GM12878 (cell line): ENCODE measurements at regions not wholly inside any gene's neighbourhood (a gene's known extent, or its start where the extent isn't known, plus 50 kb on each side); places are given as distances from the start of the nearest gene placed in this dataset.

ENCODE experiments used
- ATAC-seq: fragments of 200-7000 bp; cut with Tn5 transposase; 3 replicates; pipeline ENCODE4 v1.9.1; 2020; ENCODE audit warnings: mild to moderate bottlenecking, moderate library complexity
- BruUV-seq: library from RNA; stranded (reverse); fragments of 400-500 nt; replicated peaks from 2 replicates; lab custom pipeline; 2021; lab: Mats Ljungman, UMichigan
- CTCF ChIA-PET: fragments of 300-600 bp; sonication (Branson Sonifier 250); formaldehyde crosslinking; extraction: SDS; loops from one replicate; lab custom pipeline; 2021; ENCODE audit warnings: inconsistent platforms; lab: Yijun Ruan, JAX
- POLR2A ChIA-PET: fragments of 350-600 bp; formaldehyde crosslinking; extraction: SDS; loops from one replicate; lab custom pipeline; 2021; ENCODE audit warnings: inconsistent platforms; lab: Charles Lee
- RAD21 ChIA-PET: fragments of 300-600 bp; sonication (Branson Sonifier 250); formaldehyde crosslinking; loops from one replicate; lab custom pipeline; 2023; ENCODE audit warnings: antibody characterized with exemption; ENCODE audit not compliant: unreplicated experiment; lab: Charles Lee
- SMC1A ChIA-PET: fragments of 300-600 bp; sonication (Branson Sonifier 250); formaldehyde crosslinking; loops from one replicate; lab custom pipeline; 2023; ENCODE audit not compliant: unreplicated experiment, uncharacterized antibody; lab: Charles Lee
- DNase-seq: peaks from one replicate; pipeline ENCODE4 v3.0.0-alpha.2; 2011; ENCODE audit warnings: low read depth, low spot score
- FAIRE-seq: peaks from 3 replicates; lab custom pipeline; 2011; peaks lifted over from hg19 to GRCh38; lab: Jason Lieb, UNC
- H2AFZ ChIP-seq: 2 replicates; pipeline ENCODE4 v1.6.0; 2011; ENCODE audit warnings: low read depth, low read length, control low read depth; ENCODE audit not compliant: control insufficient read depth
- H3K27ac ChIP-seq: 2 replicates; pipeline ENCODE4 v1.5.1; 2011; ENCODE audit warnings: control low read depth; ENCODE audit not compliant: control insufficient read depth, insufficient read depth
- H3K27me3 ChIP-seq, 2 experiments: replicated peaks in 1 of 2; 2 replicates each; pipeline versions ENCODE4 v1.6.0 to v1.6.1; 2011; ENCODE audit warnings: low read length in 1 of 2; ENCODE audit not compliant: control insufficient read depth in 2 of 2, insufficient read depth in 2 of 2
- H3K36me3 ChIP-seq, 2 experiments: 2 replicates each; pipeline ENCODE4 v1.5.1; 2011; ENCODE audit warnings: low read length in 1 of 2; ENCODE audit not compliant: control insufficient read depth in 2 of 2, insufficient read depth in 2 of 2
- H3K4me1 ChIP-seq: 2 replicates; pipeline ENCODE4 v1.6.1; 2011; ENCODE audit warnings: mild to moderate bottlenecking, low read length, moderate library complexity, mixed read lengths; ENCODE audit not compliant: control insufficient read depth, insufficient read depth
- H3K4me2 ChIP-seq: 2 replicates; pipeline ENCODE4 v1.6.0; 2011; ENCODE audit warnings: control low read depth; ENCODE audit not compliant: control insufficient read depth, insufficient read depth
- H3K4me3 ChIP-seq: fragments of 200-600 bp; sonication (generic); 2 replicates; pipeline ENCODE4 v1.5.1; 2016
- H3K79me2 ChIP-seq: 2 replicates; pipeline ENCODE4 v1.6.0; 2011; ENCODE audit warnings: low read length; ENCODE audit not compliant: control insufficient read depth, insufficient read depth
- H3K9ac ChIP-seq: 2 replicates; pipeline ENCODE4 v1.8.0; 2011; ENCODE audit warnings: low read length, control low read depth, mixed read lengths; ENCODE audit not compliant: control insufficient read depth, insufficient read depth
- H3K9me3 ChIP-seq: replicated peaks from 3 replicates; pipeline ENCODE4 v1.5.1; 2011; ENCODE audit warnings: mild to moderate bottlenecking, low read length; ENCODE audit not compliant: control insufficient read depth, insufficient read depth
- H4K20me1 ChIP-seq: 2 replicates; pipeline ENCODE4 v1.6.0; 2011; ENCODE audit not compliant: control insufficient read depth, insufficient read depth
- BCL11A ChIP-seq: IDR thresholded peaks from 2 replicates; pipeline ENCODE4 v1.6.1; 2011; ENCODE audit warnings: low read depth, low read length
- CREM ChIP-seq: IDR thresholded peaks from 2 replicates; pipeline ENCODE4 v1.6.1; 2014; ENCODE audit warnings: antibody characterized with exemption, low read depth
- EED ChIP-seq: sonication (generic); IDR thresholded peaks from 2 replicates; pipeline ENCODE4 v1.6.1; 2016; ENCODE audit warnings: antibody characterized with exemption, low read depth
- MXI1 ChIP-seq: fragments of 150-350 bp; IDR thresholded peaks from 2 replicates; pipeline ENCODE4 v1.6.1; 2011; ENCODE audit warnings: low read depth, mild to moderate bottlenecking, inconsistent platforms, low read length, improper control_type of control experiment
- PAX8 ChIP-seq: fragments of 450-650 bp; IDR thresholded peaks from 2 replicates; pipeline ENCODE4 v1.6.1; 2017; ENCODE audit warnings: mild to moderate bottlenecking, moderate library complexity
- RELA ChIP-seq: fragments of 450-650 bp; IDR thresholded peaks from 2 replicates; pipeline ENCODE4 v1.8.0; 2014; ENCODE audit warnings: borderline replicate concordance; ENCODE audit not compliant: partially characterized antibody
- RUNX3 ChIP-seq: IDR thresholded peaks from 2 replicates; pipeline ENCODE4 v1.6.1; 2012; ENCODE audit warnings: low read length, inconsistent platforms
- TBL1XR1 ChIP-seq: IDR thresholded peaks from 2 replicates; pipeline ENCODE4 v1.6.1; 2012; ENCODE audit warnings: low read depth, low read length, improper control_type of control experiment
- YBX1 ChIP-seq: fragments of 450-650 bp; IDR thresholded peaks from 2 replicates; pipeline ENCODE4 v1.6.1; 2016; ENCODE audit warnings: antibody characterized with exemption
- ZNF622 ChIP-seq: fragments of 450-650 bp; IDR thresholded peaks from 2 replicates; pipeline ENCODE4 v1.6.1; 2017; ENCODE audit warnings: mild to moderate bottlenecking, inconsistent platforms
- ZSCAN29 ChIP-seq: fragments of 450-650 bp; IDR thresholded peaks from 2 replicates; pipeline ENCODE4 v1.6.1; 2017; ENCODE audit warnings: mild to moderate bottlenecking, moderate library complexity
- ZZZ3 ChIP-seq: IDR thresholded peaks from 2 replicates; pipeline ENCODE4 v1.6.1; 2011; ENCODE audit warnings: low read depth; ENCODE audit not compliant: control insufficient read depth, insufficient read length
- WGBS: methylation state at CpG from one replicate; pipeline ENCODE4 v1.1.6; 2016; ENCODE audit warnings: low lambda C conversion rate; ENCODE audit not compliant: insufficient replicate concordance, insufficient coverage; ENCODE audit errors: missing lambda C conversion rate; 5-methylcytosine and 5-hydroxymethylcytosine counted together
- in situ Hi-C: fragments of 300-500 bp; cut with MboI; formaldehyde crosslinking; loops from 9 replicates; pipeline ENCODE4 v1.14.3; 2018; ENCODE audit warnings: mixed read lengths
- intact Hi-C: fragments of 100-400 bp; cut with micrococcal nuclease; formaldehyde crosslinking; loops from one replicate; pipeline ENCODE4 v1.14.2; 2022; ENCODE audit not compliant: unreplicated experiment

DNA sequence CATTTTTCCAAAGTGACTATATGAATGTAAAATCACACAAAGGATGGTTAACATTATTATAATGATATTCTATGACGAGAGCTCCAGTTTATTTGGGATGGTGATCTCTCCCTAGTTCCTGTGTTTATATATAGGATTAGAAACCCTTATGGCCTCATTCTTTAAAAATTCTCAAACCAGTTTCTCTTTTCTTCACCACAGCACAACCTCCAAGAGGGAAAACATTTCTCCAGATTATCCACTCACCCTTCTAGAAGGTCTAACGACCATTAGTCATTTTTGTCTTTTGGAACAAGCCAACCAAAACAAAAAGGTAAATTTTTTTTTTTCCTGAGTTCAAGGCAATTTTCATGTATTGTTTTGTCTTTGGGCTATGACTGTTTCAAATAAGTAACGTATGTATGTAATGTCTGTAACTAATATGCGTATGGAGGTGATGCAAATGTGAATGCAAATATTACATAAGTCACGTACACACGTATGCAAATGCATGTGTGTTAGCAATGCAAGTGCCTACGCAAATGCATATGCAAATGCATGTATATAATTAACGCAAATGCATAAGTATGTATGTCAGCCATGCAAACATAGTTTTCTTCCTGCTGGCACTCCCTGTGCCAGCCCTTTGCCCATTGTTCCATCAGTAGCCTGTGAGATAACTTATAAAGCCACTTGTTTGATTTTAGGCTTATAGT is 72.5 kb upstream of the MORC3 start:
- BruUV-seq = no TSS peak
- TF ChIP-seq RUNX3 (no peak), MXI1 (no peak), YBX1 (no peak), ZSCAN29 (no peak), RELA (no peak), PAX8 (no peak), CREM (no peak), ZZZ3 (no peak), ZNF622 (no peak), TBL1XR1 (no peak), EED (no peak), BCL11A (no peak)
- no peak overlapping the region for H3K4me2 ChIP-seq
- no peaks in the 10 kb centered on the region; a peak in 1 of 4 replicates for H3K36me3 ChIP-seq
- H3K27me3 ChIP-seq = no peaks in the 10 kb centered on the region
- ChIA-PET POLR2A (interaction anchor here (0.5 to 0.6 kb wide), 2 partner anchors 20 to 74 kb away, joined by 3 to 5 read pairs; no protein-coding TSS in a partner anchor), RAD21 (no interaction called here), SMC1A (interaction anchor here (0.6 to 2.6 kb wide), 3 partner anchors 14 to 83 kb away, joined by 3 to 7 read pairs (median 3); no protein-coding TSS in a partner anchor), CTCF (interaction anchor here (1.8 to 2.4 kb wide), 2 partner anchors 8 to 12 kb away, joined by 5 to 8 read pairs; no protein-coding TSS in a partner anchor)
- no peak overlapping the region for H2AFZ ChIP-seq
- no peaks in the 10 kb centered on the region for H3K9me3 ChIP-seq
- no peaks in the 10 kb centered on the region for H4K20me1 ChIP-seq
- FAIRE-seq (no peak), ATAC-seq (no peak), DNase-seq (no peak)
- H3K79me2 ChIP-seq = no peaks in the 10 kb centered on the region
- no peak overlapping the region for H3K4me3 ChIP-seq
- no peak overlapping the region for H3K9ac ChIP-seq
- no peaks in the 10 kb centered on the region for H3K4me1 ChIP-seq
- in situ Hi-C loops (no loop called here), intact Hi-C loops (no loop called here)
- no peak overlapping the region for H3K27ac ChIP-seq
- WGBS = 65% methylated on average over 8 of the region's 8 CpGs
